ENCODE measurements at regions not wholly inside any gene's neighbourhood (a gene's known extent, or its start where the extent isn't known, plus 50 kb on each side); places are given as distances from the start of the nearest gene placed in this dataset.
"Not testable (repeated sequence)": the region's sequence is repeated elsewhere in the genome, so short reads cannot be mapped to it uniquely, and the experiment has no call there.

DNA sequence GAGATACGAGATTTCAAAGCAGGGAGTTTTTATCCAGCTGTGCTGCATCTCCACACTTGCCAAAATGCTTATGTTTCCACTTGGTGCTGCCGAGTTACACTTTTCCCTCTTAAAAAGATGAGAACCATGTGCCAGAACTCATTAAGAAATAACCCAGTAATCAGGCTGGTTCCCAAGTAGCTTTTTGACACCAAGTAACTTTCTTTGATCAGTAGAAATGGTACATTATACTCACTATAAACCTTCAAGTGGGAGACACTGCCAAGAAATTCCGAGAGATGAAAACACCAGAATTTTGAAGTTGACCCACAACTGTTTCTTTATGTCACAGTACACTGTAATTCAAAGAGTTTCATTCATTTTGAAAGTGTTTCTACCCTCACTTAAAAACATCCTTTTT, 164.6 kb upstream of the CCDC54 start:
- no peak for DNase-seq (ENCODE audit: low spot score)

DNA sequence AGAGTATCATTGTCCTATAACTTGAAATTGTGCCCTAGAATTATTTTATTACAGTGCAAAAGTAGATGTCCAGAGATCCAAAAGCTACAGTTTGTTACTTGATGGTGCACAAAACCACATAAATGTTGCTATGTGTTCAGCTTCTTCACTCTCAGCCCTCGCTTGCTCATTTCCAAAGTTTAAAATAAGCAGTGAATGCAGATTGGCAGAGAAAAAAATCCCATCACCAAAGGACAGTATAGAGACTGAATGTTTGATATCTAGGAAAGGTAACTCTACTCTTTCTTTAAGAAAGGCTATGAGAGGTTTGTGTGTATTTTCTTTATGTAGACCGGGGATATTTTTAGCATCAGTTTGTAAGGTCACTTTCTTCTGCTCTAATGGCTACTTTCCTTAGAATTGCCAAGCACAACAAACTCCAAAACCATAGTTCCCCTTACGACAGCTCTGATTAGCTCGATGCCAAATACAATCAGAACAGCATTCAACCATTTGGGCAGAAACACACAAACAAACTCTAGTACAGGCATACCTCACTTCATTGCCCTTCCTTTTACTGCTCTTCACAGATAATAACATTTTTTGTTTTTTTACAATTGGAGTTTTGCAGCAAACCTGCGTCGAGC, 164.1 kb upstream of the CCDC54 start:
- no peak for DNase-seq (ENCODE audit: low spot score)

DNA sequence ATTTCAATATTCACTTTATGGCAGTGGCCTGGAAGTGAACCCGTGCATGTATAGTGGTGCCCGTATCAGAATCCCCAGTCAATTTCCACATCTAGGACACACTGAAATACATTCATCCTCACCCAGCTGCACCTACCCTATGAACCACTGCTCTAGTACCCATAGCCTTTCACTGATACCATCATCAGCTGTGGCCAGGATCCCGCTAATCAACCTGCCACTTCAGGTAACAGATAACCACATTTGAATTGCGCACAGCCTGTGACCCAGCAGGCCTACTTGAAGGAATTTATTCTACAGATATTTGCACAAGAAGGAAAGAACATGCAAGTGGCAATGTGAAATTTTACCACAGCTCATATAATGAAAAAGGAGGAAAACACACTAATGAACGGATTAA, 161.0 kb upstream of the CCDC54 start:
- DNase-seq (ENCODE audit: low spot score) = no peak

DNA sequence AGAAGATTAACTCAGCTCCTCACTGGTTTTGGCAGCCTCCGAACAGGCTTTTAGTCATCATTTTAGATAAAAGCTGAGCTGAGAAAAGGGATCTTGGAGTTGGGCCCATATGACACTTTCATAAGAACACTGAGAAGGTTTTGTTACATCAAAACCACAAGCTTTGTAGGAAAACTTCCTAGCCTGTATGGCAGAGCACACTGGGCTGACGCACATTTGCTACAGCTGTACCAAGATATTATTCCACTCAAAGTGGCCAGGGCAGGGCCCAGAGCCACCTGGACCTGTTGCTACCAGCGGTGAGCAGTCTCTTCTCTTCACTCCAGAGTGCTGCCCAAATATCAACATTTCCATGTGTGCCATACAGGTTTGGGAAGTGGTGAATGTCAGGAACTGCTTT, 160.5 kb upstream of the CCDC54 start:
- no peak for DNase-seq (ENCODE audit: low spot score)

DNA sequence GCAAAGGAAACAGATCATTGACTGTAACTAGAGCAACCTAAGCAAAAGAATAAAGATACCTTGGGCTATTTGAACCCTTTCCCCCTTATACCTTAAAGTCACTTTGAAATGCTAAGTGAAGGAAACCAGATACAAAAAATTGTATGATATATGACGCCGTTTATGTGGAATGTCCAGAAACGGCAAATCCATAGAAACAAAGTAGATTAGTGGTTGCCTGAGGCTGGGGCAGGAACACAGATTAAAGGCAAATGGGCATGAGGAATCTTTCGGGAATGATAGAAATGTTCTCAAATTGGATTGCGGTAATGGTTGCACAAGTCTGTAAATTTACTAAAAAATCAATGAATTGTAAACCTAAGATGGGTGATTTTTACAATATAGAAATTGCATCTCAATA, 160.1 kb upstream of the CCDC54 start:
- DNase-seq (ENCODE audit: low spot score) = no peak

DNA sequence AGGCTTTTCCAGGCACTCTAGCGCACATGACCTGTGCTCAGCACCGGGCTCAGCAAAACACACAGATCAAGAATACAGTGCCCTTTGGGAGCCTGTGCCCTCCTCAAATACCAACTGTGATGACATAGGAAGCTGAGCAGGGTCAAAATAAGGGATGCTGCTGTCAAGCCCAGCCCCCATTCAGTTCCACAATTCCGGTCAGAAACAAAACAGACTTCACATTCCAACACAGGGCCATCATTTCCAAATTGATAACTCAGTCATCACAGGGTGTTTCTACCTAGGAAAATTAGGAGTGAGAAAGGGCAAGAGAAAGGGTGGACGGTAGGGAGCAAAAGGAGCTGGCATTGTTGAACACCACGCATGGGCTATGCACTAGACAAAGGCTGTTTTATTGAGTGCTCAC, 158.4 kb upstream of the CCDC54 start:
- no peak for DNase-seq (ENCODE audit: low spot score)

DNA sequence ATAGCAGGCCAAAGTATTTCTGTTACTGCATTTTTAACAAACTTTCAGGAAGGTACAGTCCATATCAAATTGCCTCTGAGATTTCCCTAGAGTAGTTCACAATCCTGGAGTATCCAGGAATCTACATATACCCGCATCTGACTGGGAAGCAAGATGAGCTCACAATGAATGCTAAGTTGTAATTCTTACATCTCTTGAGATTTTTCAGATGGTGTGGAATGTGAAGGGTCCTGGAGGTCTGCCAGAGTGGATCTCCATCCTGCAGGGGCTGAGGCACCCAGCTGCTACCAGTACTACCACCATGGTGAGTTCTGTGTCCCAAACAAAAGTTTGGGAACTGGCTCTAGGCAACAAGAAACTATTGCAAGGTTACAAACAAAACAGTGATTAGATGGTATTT, 156.7 kb upstream of the CCDC54 start:
- DNase-seq (ENCODE audit: low spot score) = no peak

DNA sequence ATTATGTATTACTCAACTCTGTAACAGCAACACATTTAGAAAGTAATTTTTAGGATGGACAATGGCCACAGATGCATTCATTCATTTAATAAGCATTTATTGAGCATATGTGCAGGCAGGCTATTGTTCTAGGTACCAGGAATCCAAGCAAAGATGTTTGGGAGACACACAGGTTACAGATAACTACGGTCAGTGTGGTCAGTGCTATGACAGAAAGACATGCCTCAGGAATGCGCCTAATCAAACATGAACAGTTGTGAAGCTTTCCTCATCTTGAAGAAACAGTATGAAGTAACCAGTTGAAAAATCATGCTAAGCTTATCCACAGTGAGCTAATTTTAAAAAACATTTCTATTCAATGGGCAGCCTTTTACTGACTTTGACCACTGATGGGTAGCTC, 155.4 kb upstream of the CCDC54 start:
- DNase-seq (ENCODE audit: low spot score) = no peak

DNA sequence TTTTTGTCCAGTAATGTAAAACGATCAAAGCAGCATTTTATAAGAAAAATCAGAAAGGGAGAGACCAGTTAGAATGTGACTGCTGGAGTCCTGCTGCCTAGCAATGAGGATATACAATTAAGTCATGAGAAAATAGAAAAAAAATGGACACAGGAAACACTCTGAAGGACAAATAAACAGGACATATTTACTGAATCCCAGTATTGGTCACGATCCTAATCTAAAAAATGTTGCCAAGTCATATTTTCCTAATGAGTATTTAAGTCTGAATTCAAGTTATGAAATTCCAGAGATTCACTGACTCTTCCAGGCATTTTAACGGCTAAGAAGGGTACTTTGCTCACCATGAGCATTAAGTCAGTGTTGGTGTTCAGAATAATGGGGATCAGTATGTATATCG, 154.3 kb upstream of the CCDC54 start:
- DNase-seq (ENCODE audit: low spot score) = no peak

DNA sequence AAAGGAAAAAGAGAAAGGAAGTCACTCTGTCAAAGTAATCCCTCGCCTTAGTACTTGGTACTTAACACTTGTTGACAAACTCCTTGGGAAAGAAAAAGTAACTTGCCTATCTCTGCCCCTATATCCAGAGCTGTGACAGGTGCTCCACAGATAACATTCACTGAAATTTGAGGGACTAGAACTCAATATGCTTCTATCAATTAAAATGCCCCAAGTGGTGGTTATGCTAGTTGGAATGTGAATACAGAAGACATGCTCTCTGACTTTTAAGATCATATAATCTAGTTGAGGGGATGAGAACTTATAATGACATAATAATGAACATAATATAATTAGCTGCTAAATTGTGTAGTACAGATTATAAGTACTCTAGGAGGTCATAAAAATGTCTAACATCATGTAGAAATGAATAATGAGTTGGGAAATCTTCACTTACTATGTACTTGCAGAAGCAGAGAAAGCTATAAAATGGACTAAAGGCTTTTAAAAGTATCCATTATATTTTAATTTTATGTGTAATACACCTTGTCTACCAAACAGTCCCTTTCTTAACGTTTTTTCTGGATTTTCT, 153.1 kb upstream of the CCDC54 start:
- no peak for DNase-seq (ENCODE audit: low spot score)

DNA sequence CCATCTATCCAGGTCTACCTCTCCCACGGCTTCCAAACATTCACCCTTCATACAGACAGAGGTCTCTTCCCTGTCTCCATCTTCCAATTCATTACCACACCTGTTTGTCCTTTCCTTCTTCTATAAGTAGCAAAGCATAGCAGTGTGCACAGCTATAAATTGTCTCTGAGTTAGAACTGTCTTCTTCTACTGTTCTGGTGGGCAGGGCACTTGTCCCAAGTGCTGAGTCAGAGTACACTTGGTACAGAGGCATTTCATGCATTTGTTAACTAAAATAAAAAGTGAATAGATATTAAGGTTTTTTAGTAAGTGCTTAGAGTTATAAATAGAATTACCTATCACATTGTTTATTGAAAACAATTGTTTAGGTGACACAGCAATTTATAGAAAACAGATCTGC, 150.1 kb upstream of the CCDC54 start:
- DNase-seq (ENCODE audit: low spot score) = no peak

DNA sequence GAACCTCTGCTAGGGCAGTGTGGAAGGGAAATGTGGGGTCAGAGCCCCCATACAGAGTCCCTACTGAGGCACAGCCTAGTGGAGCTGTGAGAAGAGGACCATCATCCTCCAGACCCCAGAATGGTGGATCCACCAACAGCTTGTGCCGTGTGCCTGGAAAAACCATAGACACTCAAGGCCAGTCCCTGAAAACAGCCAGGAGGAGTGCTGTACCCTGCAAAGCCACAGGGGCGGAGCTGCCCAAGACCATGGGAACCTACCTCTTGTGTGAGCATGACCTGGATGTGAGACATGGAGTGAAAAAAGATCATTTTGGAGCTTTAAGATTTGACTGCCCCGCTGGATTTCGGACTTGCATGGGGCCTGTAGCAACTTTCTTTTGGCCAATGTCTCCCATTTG, 143.4 kb upstream of the CCDC54 start:
- DNase-seq (ENCODE audit: low spot score) = not testable (repeated sequence)

DNA sequence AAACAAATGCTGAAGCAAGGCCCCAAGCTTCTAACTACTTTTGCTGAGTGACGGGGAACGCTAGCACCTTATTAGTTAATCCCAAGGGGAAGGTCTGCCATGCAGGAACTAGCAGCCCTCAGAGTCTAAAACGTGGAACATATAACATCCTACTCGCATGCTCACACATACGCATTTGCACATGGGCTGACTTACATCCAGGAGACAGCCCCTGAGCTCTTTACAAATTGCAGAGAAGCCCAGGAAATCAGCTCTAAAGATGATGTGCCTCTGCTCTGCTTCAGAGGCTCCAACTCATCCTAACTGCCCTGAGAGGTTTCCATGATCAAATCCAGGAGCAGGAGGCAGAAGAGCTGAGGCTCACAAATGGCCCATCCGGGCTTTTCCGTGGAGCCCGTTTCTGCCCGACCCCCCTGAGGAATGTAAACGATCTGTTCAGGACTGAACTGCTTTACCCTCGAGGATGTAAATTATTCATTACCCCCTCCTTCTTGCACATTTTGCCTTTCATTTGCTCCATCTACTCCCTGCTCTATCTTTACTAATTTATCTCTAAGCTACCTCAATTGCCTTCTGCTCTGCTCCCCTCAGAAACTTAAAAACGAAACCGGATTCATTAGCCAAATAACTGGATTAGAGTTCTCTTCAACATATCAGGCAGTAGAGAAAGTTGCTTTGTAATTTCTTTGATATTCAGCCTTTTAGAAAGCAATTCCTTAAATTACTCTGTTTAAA, 141.9 kb upstream of the CCDC54 start:
- DNase-seq (ENCODE audit: low spot score) = no peak

DNA sequence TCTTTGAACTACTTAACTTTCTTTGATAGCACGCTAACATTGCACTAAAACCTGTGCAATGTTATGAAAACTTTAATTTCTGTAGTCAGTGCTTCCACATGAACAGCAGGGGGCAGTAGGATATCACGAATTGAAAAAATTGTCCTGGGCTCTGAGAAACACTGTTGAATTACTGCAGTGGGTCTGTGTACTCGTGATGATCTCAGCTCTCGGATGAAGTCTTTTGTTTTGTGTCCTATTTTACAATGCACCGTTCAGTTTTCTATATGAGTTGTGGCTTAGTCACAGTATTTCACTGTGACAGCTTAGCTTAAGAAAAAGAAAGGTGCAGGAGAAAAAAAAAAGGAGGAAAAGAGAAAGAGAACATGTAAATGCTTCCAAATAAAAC, 141.3 kb upstream of the CCDC54 start:
- DNase-seq (ENCODE audit: low spot score) = peak; percentile 67

DNA sequence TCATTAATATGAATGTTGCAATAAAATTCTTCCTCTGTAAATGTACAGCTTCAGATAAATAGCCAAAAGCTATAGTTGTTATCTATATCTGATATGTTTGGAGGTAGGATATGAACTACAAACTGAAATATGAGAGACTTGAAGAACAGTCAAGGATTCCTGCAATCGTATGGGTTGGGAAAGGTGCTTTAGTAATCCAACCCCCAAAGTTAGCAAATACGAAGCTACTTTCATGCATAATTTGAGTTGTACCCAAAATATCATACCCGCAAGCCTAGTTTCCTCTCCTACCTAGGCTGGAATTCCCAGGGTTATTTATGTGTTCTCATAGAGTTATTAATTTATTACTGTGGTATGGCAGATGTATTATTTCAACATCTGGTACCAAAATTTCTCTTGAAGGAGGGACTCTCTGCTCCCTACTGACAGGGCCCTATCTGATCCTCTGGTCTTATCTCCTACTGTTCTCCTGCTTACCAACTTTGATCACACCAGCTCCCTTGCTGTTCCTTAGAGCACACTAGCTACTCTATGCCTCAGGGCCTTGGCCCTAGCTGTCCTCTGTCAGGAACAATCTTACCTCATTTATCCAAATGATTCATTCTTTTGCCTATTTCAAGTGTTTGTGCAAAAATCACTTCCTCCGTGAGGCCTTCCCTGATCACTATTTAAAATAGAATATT, 140.4 kb upstream of the CCDC54 start:
- no peak for DNase-seq (ENCODE audit: low spot score)

DNA sequence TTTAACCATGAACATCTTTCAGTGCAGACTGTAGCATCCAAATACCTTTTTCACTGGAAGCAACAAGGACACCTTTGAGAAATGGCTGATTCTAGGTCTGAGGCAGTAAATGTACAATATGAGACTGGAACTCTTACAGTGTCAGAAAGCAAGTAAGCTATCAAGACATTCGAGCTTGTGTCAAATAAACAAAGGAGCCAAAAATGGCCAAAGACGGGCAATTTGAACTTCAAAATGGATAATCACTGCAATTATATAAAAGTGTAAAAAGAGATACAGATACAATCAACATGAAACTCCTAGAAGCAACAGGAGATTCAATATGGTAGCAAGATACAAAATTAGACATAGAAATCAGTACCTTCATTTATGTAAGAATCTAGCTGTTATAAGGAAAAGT, 138.5 kb upstream of the CCDC54 start:
- no peak for DNase-seq (ENCODE audit: low spot score)

DNA sequence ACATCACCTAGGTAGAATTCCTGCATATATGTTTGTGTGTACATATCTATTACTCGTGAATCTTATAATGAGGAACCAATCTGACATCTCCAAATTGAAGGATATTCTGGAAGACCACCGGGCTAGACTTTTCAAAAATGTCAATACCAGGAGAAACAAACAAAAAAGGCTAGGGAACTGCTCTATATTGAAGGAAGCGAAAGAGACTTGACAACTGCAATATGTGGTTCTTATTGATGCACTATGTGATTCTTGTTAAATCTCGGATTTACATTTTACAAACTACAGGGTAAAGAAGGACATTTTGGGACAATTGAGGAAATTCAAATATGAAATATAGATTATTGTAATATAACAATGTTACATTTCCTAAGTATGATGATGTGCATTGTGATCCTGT, 137.5 kb upstream of the CCDC54 start:
- no peak for DNase-seq (ENCODE audit: low spot score)

DNA sequence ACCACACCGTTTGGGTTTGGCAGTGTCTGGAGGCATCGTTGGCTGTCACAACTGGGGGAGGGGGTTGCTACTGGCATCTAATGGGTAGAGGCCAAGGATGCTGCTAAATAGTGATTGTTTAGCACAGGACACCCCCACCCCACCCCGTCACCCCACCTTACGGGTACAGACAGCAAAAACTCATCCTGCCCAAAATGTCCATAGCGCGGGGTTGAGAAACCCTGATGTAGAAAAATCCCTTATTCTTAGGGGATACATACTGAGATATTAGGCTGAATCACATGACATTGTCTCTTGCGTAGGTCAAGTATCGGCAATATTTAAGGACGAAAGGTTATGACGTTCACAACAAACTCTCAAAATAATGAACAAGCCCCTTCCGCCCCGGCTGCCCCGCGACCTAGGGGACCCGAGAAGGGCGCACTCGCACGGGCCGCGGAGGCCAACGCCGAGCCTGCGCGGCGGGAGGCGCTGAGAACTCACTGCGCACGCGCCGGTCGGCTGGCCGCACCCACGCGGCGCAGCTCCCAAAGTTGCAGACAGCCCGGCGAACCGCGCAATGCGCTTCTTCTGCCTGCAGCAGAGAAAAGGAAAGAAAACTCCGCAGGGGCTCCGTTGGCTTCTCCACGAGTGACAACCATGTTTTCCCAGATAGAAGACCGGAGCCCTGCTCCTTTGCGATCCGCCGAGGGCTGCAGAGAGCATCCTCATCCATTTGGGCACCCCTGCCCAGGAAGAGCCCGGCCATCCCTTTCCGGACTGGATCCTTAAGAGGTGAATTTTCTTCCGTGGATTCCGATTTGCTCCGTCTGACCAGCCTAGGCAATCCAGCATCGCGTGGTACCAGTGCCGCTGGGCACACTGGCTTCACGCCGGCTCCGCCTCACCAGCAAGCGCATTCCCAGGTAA, 136.8 kb upstream of the CCDC54 start:
- peak; percentile 71 for DNase-seq (ENCODE audit: low spot score)

DNA sequence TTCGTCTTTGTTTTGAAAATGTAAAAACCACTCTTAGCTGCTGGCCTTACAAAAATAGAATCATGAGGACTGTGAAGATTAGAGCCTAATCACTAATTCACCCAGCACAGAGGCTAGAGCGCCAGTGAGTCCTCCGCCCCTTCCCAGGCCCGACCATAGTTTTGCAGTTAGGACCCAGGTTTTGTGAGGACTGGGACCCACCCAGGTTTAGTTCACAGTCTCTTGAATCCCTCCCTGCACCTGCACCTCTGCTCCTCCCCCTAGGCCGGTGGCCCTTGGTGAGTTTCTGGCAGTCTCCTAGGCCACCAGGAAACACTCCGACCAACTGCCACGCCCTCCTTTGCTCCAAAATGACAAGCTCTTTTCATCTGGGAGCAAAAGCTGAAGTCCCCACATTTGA, 136.0 kb upstream of the CCDC54 start:
- DNase-seq (ENCODE audit: low spot score) = no peak

DNA sequence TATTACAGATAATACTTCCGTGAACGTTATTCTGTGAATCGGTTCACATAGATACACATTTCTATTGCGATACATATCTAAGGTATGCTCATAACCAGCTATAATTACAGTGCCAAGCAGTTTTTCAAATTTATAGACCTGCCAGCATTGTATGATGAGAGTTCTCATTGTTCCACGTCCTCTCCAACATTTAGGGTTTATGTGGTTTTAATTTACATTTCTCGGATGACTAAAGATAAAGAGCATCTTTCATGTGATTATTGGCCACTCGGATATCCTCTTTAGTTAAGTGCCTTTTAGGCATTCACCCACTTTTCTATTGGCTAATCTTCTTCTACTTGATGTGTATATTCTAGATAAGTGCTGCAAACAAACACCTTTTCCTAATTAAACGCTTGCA, 134.7 kb upstream of the CCDC54 start:
- no peak for DNase-seq (ENCODE audit: low spot score)

DNA sequence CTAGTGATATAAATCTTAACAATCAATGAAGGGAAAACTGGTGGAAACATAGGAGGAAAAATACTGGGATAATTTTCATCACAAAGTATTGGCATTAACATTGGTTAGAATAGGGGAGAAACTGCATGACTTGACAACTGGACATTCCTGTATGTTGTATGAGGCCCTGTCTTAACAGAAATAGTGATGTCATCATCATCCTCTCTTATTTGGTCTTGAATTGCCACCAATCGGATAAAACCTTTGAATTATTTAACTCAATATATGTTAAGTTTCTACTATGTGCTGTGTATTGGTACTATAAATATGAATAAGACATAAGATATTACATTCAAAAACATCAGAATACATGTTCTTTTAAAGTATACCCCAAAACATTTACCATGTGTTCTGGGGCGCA, 130.1 kb upstream of the CCDC54 start:
- no peak for DNase-seq (ENCODE audit: low spot score)

DNA sequence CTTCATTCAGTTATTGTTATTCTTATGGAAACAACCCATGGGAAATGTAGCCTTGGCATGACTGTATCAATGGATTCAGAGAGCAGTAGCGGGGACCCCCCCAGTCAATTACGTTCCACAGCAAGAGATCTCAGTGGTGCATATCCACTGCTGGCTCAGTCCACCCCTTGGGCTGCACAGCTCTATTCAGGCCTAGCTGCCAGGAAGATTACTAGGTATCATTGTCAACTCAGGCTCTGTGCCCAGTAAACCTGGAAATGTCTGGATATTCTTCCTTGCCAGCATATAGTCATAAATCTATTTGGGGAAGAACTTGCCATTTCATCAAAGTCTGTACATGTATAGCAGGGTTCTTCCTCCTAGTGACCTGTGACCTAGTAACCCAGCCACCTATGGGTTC, 128.1 kb upstream of the CCDC54 start:
- DNase-seq (ENCODE audit: low spot score) = no peak
